Activated naive CD8-positive, alpha-beta T cell treated with anti-CD3 and anti-CD28 coated beads, Interleukin-2, amount 10 ng/mL, durations not matched to agents 7 days and 5 days (primary cell): ENCODE measurements at regions not wholly inside any gene's neighbourhood (a gene's known extent, or its start where the extent isn't known, plus 50 kb on each side); places are given as distances from the start of the nearest gene placed in this dataset.
"Not testable (repeated sequence)": the region's sequence is repeated elsewhere in the genome, so short reads cannot be mapped to it uniquely, and the experiment has no call there.

ENCODE experiments used
- ATAC-seq: fragments of 150-1000 bp; cut with Tn5 transposase; one replicate; pipeline ENCODE4 v1.10.0; 2021; ENCODE audit warnings: low read depth, moderate library complexity
- POLR2A ChIA-PET: fragments of 350-600 bp; sonication (Branson Sonifier 250); formaldehyde crosslinking; loops from one replicate; lab custom pipeline; 2021; ENCODE audit warnings: antibody characterized with exemption; lab: Charles Lee
- DNase-seq: peaks from one replicate; pipeline ENCODE4 v3.0.0; 2021
- H3K27ac Mint-ChIP-seq: one replicate; pipeline ENCODE4 v1.8.0; 2022; ENCODE audit warnings: mild to moderate bottlenecking, mixed read lengths
- H3K27me3 Mint-ChIP-seq: one replicate; pipeline ENCODE4 v1.8.0; 2022; ENCODE audit warnings: mild to moderate bottlenecking, moderate library complexity, mixed read lengths
- H3K36me3 Mint-ChIP-seq: one replicate; pipeline ENCODE4 v1.8.0; 2021; ENCODE audit warnings: mild to moderate bottlenecking, mixed read lengths
- H3K4me1 Mint-ChIP-seq: one replicate; pipeline ENCODE4 v1.8.0; 2021; ENCODE audit warnings: mixed read lengths
- H3K4me3 Mint-ChIP-seq: one replicate; pipeline ENCODE4 v1.8.0; 2022; ENCODE audit warnings: mild to moderate bottlenecking, moderate library complexity, mixed read lengths
- H3K9me3 Mint-ChIP-seq: one replicate; pipeline ENCODE4 v1.8.0; 2021; ENCODE audit warnings: mixed read lengths

DNA sequence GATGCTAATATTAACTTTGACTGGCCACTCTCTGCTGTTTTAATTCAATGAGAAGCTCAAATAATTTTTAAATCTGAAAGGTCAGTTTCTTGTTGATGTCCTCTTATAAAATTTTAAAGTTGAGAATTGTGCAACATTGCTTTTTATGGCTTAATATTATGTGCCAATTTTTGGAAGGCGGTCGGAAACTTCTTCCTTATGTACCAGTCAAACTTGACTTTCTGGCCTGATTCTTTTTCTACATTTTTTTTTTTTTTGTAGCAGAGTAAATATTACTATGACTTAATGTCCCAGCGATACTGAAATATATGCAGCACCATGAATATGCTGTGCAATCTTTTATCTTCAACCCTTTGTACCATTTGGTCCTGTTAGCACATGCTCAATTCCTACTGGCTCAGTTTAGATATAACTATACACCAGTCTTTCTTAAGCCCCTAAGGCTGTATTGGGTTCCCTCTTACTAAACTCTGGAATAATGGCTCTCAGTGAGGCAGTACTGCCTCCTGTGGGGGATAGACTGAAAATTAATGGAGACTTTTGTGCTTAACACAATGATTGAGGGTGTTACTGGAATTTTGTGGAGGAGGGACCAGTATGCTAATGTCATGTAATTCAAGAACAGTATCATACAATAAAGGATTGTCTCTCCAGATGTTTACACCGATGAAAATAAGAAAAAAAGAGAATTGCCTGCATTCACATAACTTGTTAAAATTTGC is 156.4 kb upstream of the SYNCRIP start:
- Mint-ChIP-seq H3K4me1 (no peaks in the 10 kb centered on the region), H3K27me3 (peaks cover 14% of the 10 kb centered on the region), H3K4me3 (no peak overlapping the region), H3K9me3 (no peaks in the 10 kb centered on the region), H3K36me3 (no peaks in the 10 kb centered on the region), H3K27ac (no peak overlapping the region)
- POLR2A ChIA-PET: no interaction called here
- DNase-seq (no peak), ATAC-seq (no peak)

DNA sequence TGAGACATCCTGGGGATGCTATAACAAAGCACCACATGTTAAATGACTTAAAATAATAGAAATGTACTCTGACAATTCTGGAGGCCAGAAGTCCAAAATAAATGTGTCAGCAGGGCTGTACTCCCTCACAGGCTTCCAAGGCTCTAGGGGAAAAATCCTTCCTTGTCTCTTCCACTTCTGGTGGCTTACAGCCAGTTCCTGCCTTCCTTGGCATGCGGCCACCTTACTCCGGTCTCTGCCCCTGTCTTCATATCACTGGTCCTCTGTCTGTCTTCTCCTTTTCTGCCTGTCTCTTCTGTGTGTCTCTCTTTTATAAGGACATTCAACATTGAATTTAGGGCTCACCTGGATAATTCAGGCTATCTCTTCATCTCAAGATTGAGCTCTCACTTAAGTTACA is 155.3 kb upstream of the SYNCRIP start:
- Mint-ChIP-seq H3K27me3 (peaks cover 12% of the 10 kb centered on the region), H3K4me3 (no peak overlapping the region), H3K27ac (no peak overlapping the region), H3K9me3 (no peaks in the 10 kb centered on the region), H3K36me3 (no peaks in the 10 kb centered on the region), H3K4me1 (no peaks in the 10 kb centered on the region)
- no peak for DNase-seq
- no peak for ATAC-seq
- POLR2A ChIA-PET: no interaction called here

DNA sequence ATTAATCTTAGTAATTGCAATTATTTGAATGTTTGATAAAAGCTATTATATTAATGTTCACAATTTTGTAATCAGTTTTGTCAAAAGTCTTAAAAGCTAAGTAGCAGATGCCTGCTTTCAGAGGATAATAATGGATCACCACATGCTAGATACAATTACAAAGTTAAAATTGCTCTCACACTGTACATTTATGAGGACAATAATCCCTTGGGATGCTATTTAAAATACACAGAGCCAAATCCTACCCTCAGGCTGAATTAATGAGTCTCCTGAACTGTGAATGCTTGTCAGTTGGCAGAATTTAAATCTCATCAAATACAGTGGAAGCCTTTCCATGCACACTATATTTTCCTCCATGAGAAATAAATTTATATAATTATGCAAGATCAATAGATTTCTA is 153.3 kb upstream of the SYNCRIP start:
- no peak for DNase-seq
- Mint-ChIP-seq H3K36me3 (no peaks in the 10 kb centered on the region), H3K4me1 (no peaks in the 10 kb centered on the region), H3K9me3 (peaks cover 1% of the 10 kb centered on the region), H3K27ac (no peak overlapping the region), H3K27me3 (peaks cover 10% of the 10 kb centered on the region), H3K4me3 (no peak overlapping the region)
- no peak for ATAC-seq
- POLR2A ChIA-PET: no interaction called here

DNA sequence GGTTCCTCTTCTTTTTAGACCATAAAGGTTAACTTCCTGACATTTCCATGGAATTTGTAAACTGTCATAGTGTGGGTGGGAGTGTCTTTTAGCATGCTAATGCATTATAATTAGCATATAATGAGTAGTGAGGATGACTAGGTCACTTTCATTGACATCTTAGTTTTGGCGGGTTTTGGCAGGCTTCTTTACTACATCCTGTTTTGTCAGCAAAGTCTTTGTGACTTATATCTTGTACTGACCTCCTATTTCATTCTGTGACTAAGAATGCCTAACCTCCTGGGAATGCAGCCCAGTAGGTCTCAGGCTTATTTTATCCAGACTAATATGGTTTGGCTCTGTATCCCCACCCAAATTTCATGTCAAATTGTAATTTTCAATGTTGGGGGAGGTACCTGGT is 149.6 kb upstream of the SYNCRIP start:
- Mint-ChIP-seq H3K4me3 (no peak overlapping the region), H3K9me3 (peaks cover 4% of the 10 kb centered on the region), H3K36me3 (no peaks in the 10 kb centered on the region), H3K4me1 (no peaks in the 10 kb centered on the region), H3K27ac (no peak overlapping the region), H3K27me3 (peaks cover 4% of the 10 kb centered on the region)
- ATAC-seq (no peak), DNase-seq (no peak)
- POLR2A ChIA-PET: no interaction called here

DNA sequence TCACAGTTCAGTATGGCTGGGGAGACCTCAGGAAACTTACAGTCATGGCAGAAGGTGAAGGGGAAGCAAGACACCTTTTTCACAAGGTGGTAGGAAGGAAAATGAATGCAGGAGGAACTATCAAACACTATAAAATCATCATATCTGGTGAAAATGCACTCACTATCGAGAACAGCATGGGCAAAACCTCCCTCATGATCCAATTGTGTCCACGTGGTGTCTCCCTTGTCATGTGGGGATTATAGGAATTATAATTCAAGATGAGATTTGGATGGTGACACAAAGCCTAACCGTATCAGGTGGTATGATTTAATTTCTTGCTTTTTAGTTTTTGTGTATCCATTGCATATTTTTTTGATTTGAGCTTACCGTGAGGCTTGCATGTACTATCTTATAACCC is 133.2 kb upstream of the SYNCRIP start:
- DNase-seq (no peak), ATAC-seq (no peak)
- Mint-ChIP-seq H3K4me3 (no peak overlapping the region), H3K27ac (no peak overlapping the region), H3K9me3 (peaks cover 1% of the 10 kb centered on the region), H3K36me3 (no peaks in the 10 kb centered on the region), H3K4me1 (no peaks in the 10 kb centered on the region), H3K27me3 (peaks cover 6% of the 10 kb centered on the region)
- POLR2A ChIA-PET: no interaction called here

GRCh38 chr6:85772641-85773040 is 130.0 kb upstream of the SYNCRIP start:
- POLR2A ChIA-PET: no interaction called here
- H3K27me3 Mint-ChIP-seq: peaks cover 7% of the 10 kb centered on the region
- DNase-seq (no peak), ATAC-seq (no peak)
- H3K9me3 Mint-ChIP-seq: no peaks in the 10 kb centered on the region
- no peaks in the 10 kb centered on the region for H3K36me3 Mint-ChIP-seq
- H3K4me3 Mint-ChIP-seq: no peak overlapping the region
- no peak overlapping the region for H3K27ac Mint-ChIP-seq
- no peaks in the 10 kb centered on the region for H3K4me1 Mint-ChIP-seq

GRCh38 chr6:85771925-85772430 is 129.3 kb upstream of the SYNCRIP start:
- Mint-ChIP-seq H3K36me3 (no peaks in the 10 kb centered on the region), H3K9me3 (no peaks in the 10 kb centered on the region), H3K27ac (no peak overlapping the region), H3K4me3 (no peak overlapping the region), H3K4me1 (no peaks in the 10 kb centered on the region), H3K27me3 (peaks cover 7% of the 10 kb centered on the region)
- POLR2A ChIA-PET: no interaction called here
- DNase-seq (no peak), ATAC-seq (no peak)

GRCh38 chr6:85771455-85771854 is 128.8 kb upstream of the SYNCRIP start:
- POLR2A ChIA-PET: no interaction called here
- no peaks in the 10 kb centered on the region for H3K36me3 Mint-ChIP-seq
- DNase-seq: no peak
- no peak for ATAC-seq
- no peaks in the 10 kb centered on the region for H3K4me1 Mint-ChIP-seq
- H3K4me3 Mint-ChIP-seq: no peak overlapping the region
- H3K27ac Mint-ChIP-seq: no peak overlapping the region
- peaks cover 7% of the 10 kb centered on the region for H3K27me3 Mint-ChIP-seq
- H3K9me3 Mint-ChIP-seq: no peaks in the 10 kb centered on the region

- DNase-seq (no peak), ATAC-seq (no peak)
- H3K4me1 Mint-ChIP-seq: no peaks in the 10 kb centered on the region
- H3K9me3 Mint-ChIP-seq: no peaks in the 10 kb centered on the region
- POLR2A ChIA-PET: no interaction called here
- no peak overlapping the region for H3K27ac Mint-ChIP-seq
- H3K27me3 Mint-ChIP-seq: peaks cover 16% of the 10 kb centered on the region
- H3K4me3 Mint-ChIP-seq: no peak overlapping the region
- no peaks in the 10 kb centered on the region for H3K36me3 Mint-ChIP-seq
Observed at GRCh38 chr6:85764844-85765243, 122.2 kb upstream of the SYNCRIP start.

DNA sequence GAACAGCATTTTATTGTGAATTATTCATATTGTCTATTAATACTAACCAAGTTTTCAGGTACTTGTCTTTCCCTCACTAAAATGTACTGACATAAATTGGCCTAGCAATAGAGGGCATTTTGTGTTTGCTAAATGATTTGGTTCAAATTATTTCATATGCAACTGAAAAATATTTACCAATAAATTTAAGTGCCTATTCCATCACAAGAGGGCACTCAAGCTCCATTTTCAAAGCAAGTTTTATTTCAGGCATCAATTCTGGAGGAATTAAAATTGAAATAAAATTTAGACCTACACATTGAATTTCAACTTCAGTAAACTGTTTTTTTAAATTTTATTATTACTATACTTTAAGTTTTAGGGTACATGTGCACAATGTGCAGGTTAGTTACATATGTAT is 114.3 kb upstream of the SYNCRIP start:
- Mint-ChIP-seq H3K27me3 (peaks cover 15% of the 10 kb centered on the region), H3K9me3 (no peaks in the 10 kb centered on the region), H3K27ac (no peak overlapping the region), H3K4me3 (no peak overlapping the region), H3K36me3 (no peaks in the 10 kb centered on the region), H3K4me1 (no peaks in the 10 kb centered on the region)
- ATAC-seq (no peak), DNase-seq (no peak)
- POLR2A ChIA-PET: no interaction called here

DNA sequence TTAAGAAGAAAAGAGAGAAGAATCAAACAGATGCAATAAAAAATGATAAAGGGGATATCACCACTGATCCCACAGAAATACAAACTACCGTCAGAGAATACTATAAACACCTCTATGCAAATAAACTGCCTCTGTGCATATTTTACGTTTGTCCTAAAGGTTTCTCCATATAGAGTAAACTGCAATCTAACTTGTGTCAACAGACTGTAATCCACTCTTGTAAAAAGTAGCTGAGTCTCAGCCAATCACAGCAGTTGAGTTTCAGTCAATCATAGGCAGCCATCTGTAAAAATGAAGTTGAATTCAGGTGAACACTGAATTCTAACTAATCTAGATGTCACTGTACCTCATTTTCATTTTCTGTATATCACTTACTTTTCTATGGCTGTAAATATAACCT is 112.2 kb upstream of the SYNCRIP start:
- no peaks in the 10 kb centered on the region for H3K4me1 Mint-ChIP-seq
- no peaks in the 10 kb centered on the region for H3K36me3 Mint-ChIP-seq
- POLR2A ChIA-PET: no interaction called here

DNA sequence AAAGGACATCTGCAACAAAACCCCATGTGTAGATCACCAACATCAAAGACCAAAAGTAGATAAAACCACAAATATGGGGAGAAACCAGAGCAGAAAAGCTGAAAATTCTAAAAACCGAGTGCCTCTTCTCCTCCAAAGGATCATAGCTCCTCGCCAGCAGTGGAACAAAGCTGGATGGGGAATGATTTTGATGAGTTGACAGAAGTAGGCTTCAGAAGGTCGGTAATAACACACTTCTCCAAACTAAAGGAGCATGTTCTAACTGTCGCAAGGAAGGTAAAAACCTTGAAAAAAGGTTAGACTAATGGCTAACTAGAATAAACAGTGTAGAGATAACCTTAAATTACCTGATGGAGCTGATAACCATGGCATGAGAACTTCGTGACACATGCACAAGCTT is 109.9 kb upstream of the SYNCRIP start:
- peaks cover 18% of the 10 kb centered on the region for H3K27me3 Mint-ChIP-seq
- H3K36me3 Mint-ChIP-seq: no peaks in the 10 kb centered on the region
- no peak overlapping the region for H3K4me3 Mint-ChIP-seq
- DNase-seq: no peak
- no peak overlapping the region for H3K27ac Mint-ChIP-seq
- ATAC-seq: no peak
- peaks cover 1% of the 10 kb centered on the region for H3K9me3 Mint-ChIP-seq
- H3K4me1 Mint-ChIP-seq: no peaks in the 10 kb centered on the region
- POLR2A ChIA-PET: no interaction called here

More for the DNA sequence above, 112.2 kb upstream of the SYNCRIP start:
- Mint-ChIP-seq H3K4me3 (no peak overlapping the region), H3K27ac (no peak overlapping the region), H3K9me3 (no peaks in the 10 kb centered on the region), H3K27me3 (peaks cover 14% of the 10 kb centered on the region)
- ATAC-seq: no peak
- DNase-seq: no peak

- Mint-ChIP-seq H3K27ac (no peak overlapping the region), H3K4me3 (no peak overlapping the region), H3K36me3 (no peaks in the 10 kb centered on the region), H3K4me1 (no peaks in the 10 kb centered on the region), H3K9me3 (peaks cover 1% of the 10 kb centered on the region), H3K27me3 (peaks cover 18% of the 10 kb centered on the region)
- DNase-seq (no peak), ATAC-seq (no peak)
- POLR2A ChIA-PET: no interaction called here
Observed at GRCh38 chr6:85751374-85752055, 108.8 kb upstream of the SYNCRIP start.

- DNase-seq, H3K9me3 Mint-ChIP-seq, H3K4me3 Mint-ChIP-seq, ATAC-seq, POLR2A ChIA-PET, H3K36me3 Mint-ChIP-seq, H3K4me1 Mint-ChIP-seq, H3K27ac Mint-ChIP-seq: not testable (repeated sequence)
- peaks cover 20% of the 10 kb centered on the region for H3K27me3 Mint-ChIP-seq
Observed at GRCh38 chr6:85750146-85750545, 107.5 kb upstream of the SYNCRIP start.
